OCI-LY3 (cell line): ENCODE measurements at regions not wholly inside any gene's neighbourhood (a gene's known extent, or its start where the extent isn't known, plus 50 kb on each side); places are given as distances from the start of the nearest gene placed in this dataset.

Source experiments
- CTCF ChIP-seq: fragments of 200-600, 300-600 bp; sonication (generic); IDR thresholded peaks from 2 replicates; pipeline ENCODE4 v1.5.1; 2014; ENCODE audit warnings: antibody characterized with exemption, low read length, low read depth
- EZH2phosphoT487 ChIP-seq: fragments of 200-600 bp; shearing (Covaris generic); IDR thresholded peaks from 2 replicates; pipeline ENCODE4 v1.6.1; 2018; ENCODE audit warnings: antibody characterized with exemption, mixed run types, low read depth

- no peak for TF ChIP-seq CTCF
- no peak for TF ChIP-seq EZH2phosphoT487
Measured at GRCh38 chr18:39635192-39635591, 2069.6 kb upstream of the CELF4 start.
